GM10266 (cell line): ENCODE measurements at regions not wholly inside any gene's neighbourhood (a gene's known extent, or its start where the extent isn't known, plus 50 kb on each side); places are given as distances from the start of the nearest gene placed in this dataset.

Source experiments
- DNase-seq: peaks from one replicate; pipeline ENCODE4 v3.0.0; 2012; ENCODE audit errors: extremely low spot score
- TF ChIP-seq, protein P1 (sequence below): IDR thresholded peaks from 2 replicates; pipeline ENCODE4 v1.5.1; 2012; ENCODE audit warnings: mild to moderate bottlenecking, low read depth; ENCODE audit not compliant: control insufficient read depth, insufficient read depth; ENCODE audit errors: missing control alignments

DNA sequence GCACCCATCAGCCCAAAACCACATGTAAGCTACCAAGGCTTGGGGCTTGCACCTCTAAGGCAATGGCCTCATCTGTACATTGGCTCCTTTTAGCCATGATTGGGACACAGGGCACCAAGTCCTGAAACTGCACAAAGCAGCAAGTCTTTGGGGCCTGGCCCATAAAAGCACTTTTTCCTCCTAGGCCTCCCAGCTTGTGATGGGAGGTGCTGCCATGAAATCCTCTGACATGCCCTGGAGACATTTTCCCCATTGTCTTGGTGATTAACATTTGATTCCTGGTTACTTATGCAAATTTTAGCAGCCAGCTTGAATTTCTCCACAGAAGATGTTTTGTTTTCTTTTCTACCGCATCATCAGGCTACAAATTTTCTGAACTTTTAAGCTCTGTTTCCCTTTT lies 58.5 kb upstream of the PABPC4L start:
- no peak for DNase-seq
- TF ChIP-seq, protein P1, sequence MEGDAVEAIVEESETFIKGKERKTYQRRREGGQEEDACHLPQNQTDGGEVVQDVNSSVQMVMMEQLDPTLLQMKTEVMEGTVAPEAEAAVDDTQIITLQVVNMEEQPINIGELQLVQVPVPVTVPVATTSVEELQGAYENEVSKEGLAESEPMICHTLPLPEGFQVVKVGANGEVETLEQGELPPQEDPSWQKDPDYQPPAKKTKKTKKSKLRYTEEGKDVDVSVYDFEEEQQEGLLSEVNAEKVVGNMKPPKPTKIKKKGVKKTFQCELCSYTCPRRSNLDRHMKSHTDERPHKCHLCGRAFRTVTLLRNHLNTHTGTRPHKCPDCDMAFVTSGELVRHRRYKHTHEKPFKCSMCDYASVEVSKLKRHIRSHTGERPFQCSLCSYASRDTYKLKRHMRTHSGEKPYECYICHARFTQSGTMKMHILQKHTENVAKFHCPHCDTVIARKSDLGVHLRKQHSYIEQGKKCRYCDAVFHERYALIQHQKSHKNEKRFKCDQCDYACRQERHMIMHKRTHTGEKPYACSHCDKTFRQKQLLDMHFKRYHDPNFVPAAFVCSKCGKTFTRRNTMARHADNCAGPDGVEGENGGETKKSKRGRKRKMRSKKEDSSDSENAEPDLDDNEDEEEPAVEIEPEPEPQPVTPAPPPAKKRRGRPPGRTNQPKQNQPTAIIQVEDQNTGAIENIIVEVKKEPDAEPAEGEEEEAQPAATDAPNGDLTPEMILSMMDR = no peak
